ENCODE measurements at regions not wholly inside any gene's neighbourhood (a gene's known extent, or its start where the extent isn't known, plus 50 kb on each side); places are given as distances from the start of the nearest gene placed in this dataset.

DNA sequence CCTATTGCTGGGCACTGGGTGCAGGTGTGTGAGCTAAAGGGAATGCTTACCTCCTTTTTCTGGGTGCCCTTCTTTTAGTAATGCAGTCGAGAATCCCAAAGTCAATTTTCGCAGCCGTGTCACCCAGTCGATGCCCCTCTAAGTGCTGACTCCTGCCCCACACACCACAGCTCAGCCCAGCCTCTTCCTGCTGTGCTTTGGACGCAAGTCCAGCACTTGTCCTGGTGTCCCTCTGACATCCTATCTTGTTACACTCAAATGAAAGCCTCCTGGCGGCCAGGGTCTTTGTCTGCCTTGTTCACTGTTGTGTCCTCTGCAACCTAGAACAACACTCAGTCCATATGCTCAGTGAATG is 58.5 kb upstream of the RUNX3 start:
- peaks cover 62% of the 10 kb centered on the region for H3K4me1 ChIP-seq (ENCODE audit: insufficient read depth, low read length)

DNA sequence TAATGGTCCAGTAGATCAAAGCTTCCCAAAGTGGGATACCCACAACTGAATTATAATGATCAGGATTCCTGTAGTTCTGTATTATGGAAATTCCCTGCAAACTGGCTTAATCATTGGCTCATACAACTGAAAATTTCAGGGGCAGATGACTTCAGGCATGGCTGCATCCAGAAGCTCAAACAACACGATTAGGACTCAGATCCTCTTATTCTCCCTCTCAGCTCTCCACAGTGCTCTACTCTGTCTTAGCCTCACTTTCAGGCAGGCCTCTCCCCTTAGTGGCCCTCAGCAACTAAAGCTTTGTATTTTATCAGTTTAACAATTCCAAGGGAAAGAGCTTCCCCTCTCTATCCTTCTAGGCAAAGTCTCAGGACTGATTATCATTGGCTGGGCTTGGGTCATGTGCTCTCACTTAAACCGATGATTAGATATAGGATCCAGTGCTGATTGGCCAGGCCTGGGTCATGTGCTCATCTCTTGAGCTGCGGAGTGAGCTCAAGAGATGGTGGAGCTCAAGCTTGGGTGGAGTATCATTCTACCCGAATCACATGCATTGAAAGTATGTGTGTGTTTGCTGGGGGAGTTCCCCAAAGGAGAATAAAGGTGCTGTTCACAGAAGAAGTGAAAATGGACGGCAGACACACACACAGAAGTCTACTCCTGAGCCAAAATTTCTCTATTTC is 57.9 kb upstream of the RUNX3 start:
- Histone ChIP-seq H3K4me1 (ENCODE audit: insufficient read depth, low read length) (peaks cover 58% of the 10 kb centered on the region), H3K9me3 (ENCODE audit: low read depth, low read length) (no peaks in the 10 kb centered on the region), H3K4me3 (ENCODE audit: low read length) (no peak overlapping the region), H3K27me3 (ENCODE audit: insufficient read depth, low read length) (no peaks in the 10 kb centered on the region)

More for the DNA sequence above, 58.5 kb upstream of the RUNX3 start:
- Histone ChIP-seq H3K9me3 (ENCODE audit: low read depth, low read length) (no peaks in the 10 kb centered on the region), H3K4me3 (ENCODE audit: low read length) (no peak overlapping the region), H3K27me3 (ENCODE audit: insufficient read depth, low read length) (no peaks in the 10 kb centered on the region)

- no peaks in the 10 kb centered on the region for H3K9me3 ChIP-seq (ENCODE audit: low read depth, low read length)
- no peak overlapping the region for H3K4me3 ChIP-seq (ENCODE audit: low read length)
- peaks cover 59% of the 10 kb centered on the region for H3K4me1 ChIP-seq (ENCODE audit: insufficient read depth, low read length)
- H3K27me3 ChIP-seq (ENCODE audit: insufficient read depth, low read length), result no peaks in the 10 kb centered on the region
These were observed 57.3 kb upstream of the RUNX3 start for GRCh38 chr1:24987424-24987823.

DNA sequence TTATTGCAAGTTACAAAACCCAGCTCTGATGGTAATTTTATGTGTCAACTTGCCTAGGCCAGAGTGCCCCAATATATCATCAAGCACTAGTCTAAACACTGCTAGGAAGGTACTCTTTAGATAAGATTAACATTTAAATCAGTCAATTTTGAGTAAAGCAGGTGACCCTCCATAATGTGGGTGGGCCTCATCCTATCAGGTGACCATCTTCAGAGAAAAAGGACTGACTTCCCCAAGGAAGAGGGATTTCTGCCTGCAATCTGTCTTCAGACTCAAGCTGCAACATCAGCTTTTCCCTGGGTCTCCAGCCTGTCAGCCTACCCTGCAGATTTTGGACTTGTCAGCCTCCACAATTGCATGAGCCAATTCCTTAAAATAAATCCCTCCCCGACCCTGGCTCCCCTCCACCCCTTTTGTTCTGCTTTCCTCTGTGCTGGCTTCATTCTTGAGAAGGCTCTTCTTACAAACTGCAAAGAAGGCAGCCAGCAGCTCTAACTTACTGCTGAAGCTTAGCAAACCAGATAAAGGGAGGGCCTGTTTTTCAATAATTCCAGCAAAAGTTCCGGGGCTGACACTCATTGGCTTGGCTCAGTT is 56.4 kb upstream of the RUNX3 start:
- no peaks in the 10 kb centered on the region for H3K9me3 ChIP-seq (ENCODE audit: low read depth, low read length)
- no peaks in the 10 kb centered on the region for H3K27me3 ChIP-seq (ENCODE audit: insufficient read depth, low read length)
- no peak overlapping the region for H3K4me3 ChIP-seq (ENCODE audit: low read length)
- H3K4me1 ChIP-seq (ENCODE audit: insufficient read depth, low read length), result peaks cover 59% of the 10 kb centered on the region

DNA sequence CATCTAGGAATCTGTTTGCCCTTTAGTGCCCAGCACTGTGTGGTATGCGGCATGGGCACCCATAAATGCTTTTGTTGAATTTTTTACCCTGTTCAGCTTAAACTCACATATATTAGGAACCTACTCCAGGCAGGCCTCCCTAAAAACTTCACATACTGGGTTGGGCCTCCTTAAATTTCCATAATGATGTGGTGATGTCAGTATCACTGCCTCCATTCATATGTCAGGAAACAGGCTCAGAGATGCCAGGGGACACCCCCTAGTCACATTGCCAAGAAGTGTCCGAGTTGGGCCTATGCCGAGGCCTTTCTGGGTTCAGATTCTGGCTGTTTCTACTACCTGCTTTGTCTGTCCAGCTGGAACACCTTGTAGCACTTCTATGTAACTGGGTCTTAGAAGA is 55.7 kb upstream of the RUNX3 start:
- Histone ChIP-seq H3K4me3 (ENCODE audit: low read length) (no peak overlapping the region), H3K27me3 (ENCODE audit: insufficient read depth, low read length) (no peaks in the 10 kb centered on the region), H3K9me3 (ENCODE audit: low read depth, low read length) (no peaks in the 10 kb centered on the region), H3K4me1 (ENCODE audit: insufficient read depth, low read length) (peaks cover 59% of the 10 kb centered on the region)

DNA sequence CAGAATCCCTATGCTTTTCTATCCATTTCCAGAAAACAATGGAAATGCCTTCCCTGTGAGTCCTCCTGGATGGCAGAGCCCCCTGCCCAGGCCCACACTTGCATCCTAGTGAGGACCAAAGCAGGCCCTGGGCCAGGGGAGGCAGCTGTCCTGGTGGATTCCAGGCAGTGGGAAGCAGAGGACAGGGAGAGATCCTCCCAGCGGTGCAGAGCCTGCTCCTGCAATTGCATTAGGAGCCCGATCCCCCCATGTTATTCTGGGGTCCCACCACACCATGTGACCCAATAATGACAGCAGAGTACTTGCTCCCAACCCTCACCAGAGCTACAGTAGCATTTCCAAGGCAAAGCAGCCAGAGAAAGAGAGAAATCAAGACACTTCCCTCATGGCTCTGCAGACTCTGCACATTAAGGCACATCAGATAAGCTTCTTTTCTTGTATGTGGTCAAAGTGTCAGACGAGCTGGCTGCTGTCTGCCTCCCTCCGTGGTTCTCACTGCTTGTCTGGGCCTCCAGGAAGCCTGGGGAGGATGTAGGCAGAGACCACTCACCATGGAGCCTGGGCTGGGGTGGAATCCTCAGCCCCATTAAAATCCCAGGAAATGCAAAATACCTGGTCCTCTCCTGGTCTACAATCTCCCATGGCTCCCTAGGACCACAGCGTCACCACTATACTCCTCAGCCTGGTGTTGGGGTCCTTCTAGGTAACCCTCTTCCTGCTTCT is 54.9 kb upstream of the RUNX3 start:
- no peak overlapping the region for H3K4me3 ChIP-seq (ENCODE audit: low read length)
- no peaks in the 10 kb centered on the region for H3K27me3 ChIP-seq (ENCODE audit: insufficient read depth, low read length)
- H3K4me1 ChIP-seq (ENCODE audit: insufficient read depth, low read length), result peaks cover 54% of the 10 kb centered on the region
- H3K9me3 ChIP-seq (ENCODE audit: low read depth, low read length), result no peaks in the 10 kb centered on the region

DNA sequence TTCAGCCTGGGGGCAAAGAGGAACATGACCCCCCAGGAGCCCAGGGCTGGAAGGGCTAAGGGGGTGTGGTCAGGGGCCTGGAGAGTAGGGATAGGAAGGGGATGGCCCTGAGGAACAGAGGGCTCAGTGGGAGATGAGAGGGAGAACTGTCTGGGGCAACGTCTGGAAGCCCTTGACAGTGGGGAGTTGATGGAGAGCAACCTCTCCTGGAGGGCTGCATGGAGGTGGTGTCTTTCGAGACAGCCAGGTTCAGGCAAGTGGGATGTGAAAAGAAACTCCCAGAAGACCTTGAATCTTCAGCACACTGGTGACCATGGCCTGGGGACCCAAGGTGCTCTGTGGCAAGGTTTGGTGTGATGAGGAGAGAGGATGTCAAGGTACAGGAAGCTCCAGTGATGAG is 54.2 kb upstream of the RUNX3 start:
- Histone ChIP-seq H3K4me1 (ENCODE audit: insufficient read depth, low read length) (peaks cover 49% of the 10 kb centered on the region), H3K27me3 (ENCODE audit: insufficient read depth, low read length) (no peaks in the 10 kb centered on the region), H3K4me3 (ENCODE audit: low read length) (no peak overlapping the region)

GRCh38 chr1:24983006-24983680 is 53.1 kb upstream of the RUNX3 start:
- Histone ChIP-seq H3K4me3 (ENCODE audit: low read length) (no peak overlapping the region), H3K9me3 (ENCODE audit: low read depth, low read length) (no peaks in the 10 kb centered on the region), H3K27me3 (ENCODE audit: insufficient read depth, low read length) (no peaks in the 10 kb centered on the region), H3K4me1 (ENCODE audit: insufficient read depth, low read length) (peaks cover 55% of the 10 kb centered on the region)

More for the DNA sequence above, 54.2 kb upstream of the RUNX3 start:
- no peaks in the 10 kb centered on the region for H3K9me3 ChIP-seq (ENCODE audit: low read depth, low read length)

- no peak overlapping the region for H3K4me3 ChIP-seq (ENCODE audit: low read length)
- no peaks in the 10 kb centered on the region for H3K27me3 ChIP-seq (ENCODE audit: insufficient read depth, low read length)
- H3K4me1 ChIP-seq (ENCODE audit: insufficient read depth, low read length), result peaks cover 55% of the 10 kb centered on the region
- H3K9me3 ChIP-seq (ENCODE audit: low read depth, low read length), result no peaks in the 10 kb centered on the region
These were observed 51.5 kb upstream of the RUNX3 start for GRCh38 chr1:24981631-24982005.

DNA sequence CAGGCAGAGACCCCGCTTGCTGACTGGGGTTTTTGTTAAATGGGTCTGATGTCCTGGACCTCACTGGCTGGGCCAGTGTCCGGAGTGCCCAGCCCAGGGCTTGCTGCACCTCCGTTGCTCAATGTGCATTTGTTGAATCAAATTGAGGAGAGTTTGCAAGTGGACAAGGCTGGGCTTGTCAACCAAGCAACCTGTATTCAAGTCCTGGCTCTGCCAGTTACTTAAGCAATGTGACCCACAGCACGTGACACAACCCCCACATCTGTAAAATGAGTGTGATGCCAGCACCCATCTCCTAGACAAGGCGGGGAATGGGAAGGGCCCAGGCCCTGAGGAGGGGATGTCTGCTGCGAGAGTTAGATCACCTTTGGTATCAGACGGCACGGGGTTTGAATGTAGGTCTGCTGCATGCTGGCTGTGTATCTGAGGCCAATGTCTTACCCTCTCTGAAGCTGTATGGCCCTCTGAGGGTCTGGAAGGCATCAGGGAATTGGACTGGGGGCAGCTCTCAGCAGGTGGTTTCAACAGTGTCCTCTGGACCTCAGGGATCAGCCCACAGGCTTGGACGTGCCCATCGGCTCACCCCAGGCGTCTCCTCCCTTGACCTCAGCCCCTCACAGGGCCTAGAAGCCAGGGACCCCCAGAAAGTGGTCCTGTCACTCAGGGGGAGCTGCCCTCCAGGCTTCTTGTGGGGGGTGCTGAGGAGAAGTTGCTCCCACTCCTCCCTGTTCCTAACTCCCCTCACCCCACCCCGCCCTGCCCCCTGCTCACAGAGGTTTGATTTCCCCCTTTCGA is 51.0 kb upstream of the RUNX3 start:
- Histone ChIP-seq H3K27me3 (ENCODE audit: insufficient read depth, low read length) (no peaks in the 10 kb centered on the region), H3K9me3 (ENCODE audit: low read depth, low read length) (no peaks in the 10 kb centered on the region), H3K4me1 (ENCODE audit: insufficient read depth, low read length) (peaks cover 55% of the 10 kb centered on the region), H3K4me3 (ENCODE audit: low read length) (no peak overlapping the region)

All from mononuclear cell (primary cell).